NCI-H2196 treated with DMSO at 0.1 percent for 48 hours (cell line): ENCODE measurements at regions not wholly inside any gene's neighbourhood (a gene's known extent, or its start where the extent isn't known, plus 50 kb on each side); places are given as distances from the start of the nearest gene placed in this dataset.

Experiments used
- DNase-seq: peaks from one replicate; lab custom pipeline; 2025; ENCODE audit not compliant: unreplicated experiment; lab: John Stamatoyannopoulos, UW

- no peak for DNase-seq
These were observed 574.4 kb downstream of the TNS3 start for GRCh38 chr7:47007471-47007870.

GRCh38 chr7:47000561-47000960, 581.4 kb downstream of the TNS3 start:
- DNase-seq: no peak

DNA sequence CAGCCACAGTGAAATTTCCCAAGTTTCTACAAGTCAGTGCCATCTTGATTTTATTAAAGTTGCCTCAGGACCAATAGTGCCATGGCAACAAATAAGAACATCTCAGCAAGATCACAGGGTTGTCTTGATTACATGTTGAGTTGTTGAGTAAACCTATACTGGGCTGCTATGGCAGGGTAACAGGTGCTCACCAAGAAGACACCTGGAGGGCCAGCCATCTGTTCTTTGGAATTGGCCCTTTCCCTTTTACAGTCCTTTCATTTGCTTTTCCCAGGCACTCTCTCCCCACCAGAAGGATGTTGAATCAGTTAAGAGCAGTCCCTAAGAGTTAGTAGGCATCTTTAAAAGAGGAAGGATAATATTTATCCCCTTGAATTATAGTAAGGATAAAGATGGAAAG, 582.0 kb downstream of the TNS3 start:
- no peak for DNase-seq

GRCh38 chr7:46996972-46997371, 584.9 kb downstream of the TNS3 start:
- DNase-seq: no peak

- no peak for DNase-seq
These were observed 588.5 kb downstream of the TNS3 start for GRCh38 chr7:46993396-46993795.

GRCh38 chr7:46990761-46991160, 591.1 kb downstream of the TNS3 start:
- DNase-seq: no peak

- DNase-seq: no peak
These were observed 592.7 kb downstream of the TNS3 start for GRCh38 chr7:46989247-46989646.

DNA sequence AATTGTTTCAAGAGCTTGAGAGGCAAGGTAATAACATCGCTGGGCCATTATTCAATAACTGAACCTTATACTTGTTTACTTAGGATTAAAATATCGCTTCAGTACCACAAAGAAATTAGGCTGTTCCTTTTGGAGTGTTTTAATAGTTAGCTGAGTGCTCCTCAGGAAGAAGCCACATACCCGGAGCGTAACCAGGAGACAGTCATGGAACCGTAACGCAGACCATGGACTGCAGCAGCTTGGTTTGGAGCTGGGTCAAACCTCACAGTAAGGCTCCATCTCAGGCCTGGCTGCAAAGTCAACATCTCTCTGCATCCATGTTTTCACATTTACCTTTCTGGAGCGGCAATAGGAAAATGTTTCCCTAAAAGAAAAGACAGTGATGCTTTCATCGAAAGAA, 599.0 kb downstream of the TNS3 start:
- no peak for DNase-seq

GRCh38 chr7:46979439-46979838, 602.5 kb downstream of the TNS3 start:
- no peak for DNase-seq

- no peak for DNase-seq
These were observed 606.4 kb downstream of the TNS3 start for GRCh38 chr7:46975493-46975892.

GRCh38 chr7:46972205-46972604, 609.7 kb downstream of the TNS3 start:
- DNase-seq: no peak

DNA sequence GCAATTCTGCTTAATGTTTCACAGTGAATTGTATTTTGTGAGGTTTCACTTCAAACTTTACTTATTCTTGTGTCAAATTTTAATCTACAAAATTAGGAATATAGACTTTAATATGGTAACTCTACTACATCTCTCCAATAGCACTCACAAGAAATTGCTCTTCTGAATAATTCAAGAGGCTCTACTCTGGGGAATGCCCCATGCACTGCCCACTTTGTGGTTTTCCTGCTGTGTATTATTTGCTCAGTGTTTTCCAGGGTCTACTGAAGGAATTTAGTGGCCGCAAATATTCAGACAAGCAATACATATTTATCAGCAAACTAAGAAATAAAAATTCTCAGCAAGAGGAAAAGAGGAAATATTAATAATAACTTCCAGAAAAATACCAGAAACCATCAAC, 611.4 kb downstream of the TNS3 start:
- no peak for DNase-seq

DNA sequence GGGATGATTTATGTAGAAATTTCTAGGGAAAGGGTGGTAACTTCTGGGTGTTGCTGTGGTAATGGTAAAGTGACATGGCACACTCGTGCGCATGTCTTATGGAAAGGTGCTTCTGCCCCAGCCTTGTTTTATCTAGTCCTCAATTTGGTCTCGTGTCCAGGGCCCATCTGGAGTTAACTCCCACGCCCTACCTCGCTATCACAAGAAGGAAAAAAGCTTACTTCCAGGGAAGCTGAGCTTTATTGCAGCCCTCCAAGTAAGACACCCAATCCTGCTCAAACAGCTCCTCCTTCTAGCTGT, 611.8 kb downstream of the TNS3 start:
- no peak for DNase-seq

- no peak for DNase-seq
These were observed 612.4 kb downstream of the TNS3 start for GRCh38 chr7:46969303-46970130.

DNA sequence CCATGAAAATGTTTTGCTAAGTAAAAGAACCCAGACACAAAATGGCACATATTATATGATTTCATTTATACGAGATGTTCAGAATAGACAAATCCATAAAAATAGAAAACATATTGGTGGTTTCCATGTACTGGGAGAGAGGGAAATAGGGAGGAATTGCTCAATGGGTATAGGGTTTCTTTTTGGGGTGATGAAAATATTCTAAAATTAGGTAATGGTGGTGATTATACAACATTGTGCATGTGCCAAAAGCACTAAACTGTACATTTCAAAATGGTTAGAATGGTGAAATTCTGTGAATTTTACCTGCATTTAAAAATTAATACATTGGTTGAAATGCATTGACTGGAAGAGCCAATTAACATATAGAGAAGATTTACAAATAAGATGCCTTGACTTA, 613.9 kb downstream of the TNS3 start:
- DNase-seq: no peak

DNA sequence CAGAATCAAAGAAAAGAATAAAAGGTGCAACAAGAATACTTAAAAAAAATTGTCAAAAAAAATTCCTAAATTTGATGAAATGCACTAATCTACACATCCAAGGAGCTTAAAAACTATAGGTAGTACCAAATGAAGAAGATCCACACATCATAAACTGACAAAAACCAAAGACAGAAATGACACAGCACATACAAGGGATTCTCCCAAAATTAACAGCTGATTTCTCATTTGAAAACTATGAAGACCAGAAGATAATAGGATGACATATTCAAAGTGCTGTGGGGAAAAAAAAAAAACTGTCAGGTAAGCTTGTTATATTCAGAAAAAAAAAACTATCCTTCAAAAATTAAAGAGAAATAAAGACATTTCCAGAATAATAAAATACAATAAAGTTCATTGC, 618.2 kb downstream of the TNS3 start:
- no peak for DNase-seq

DNA sequence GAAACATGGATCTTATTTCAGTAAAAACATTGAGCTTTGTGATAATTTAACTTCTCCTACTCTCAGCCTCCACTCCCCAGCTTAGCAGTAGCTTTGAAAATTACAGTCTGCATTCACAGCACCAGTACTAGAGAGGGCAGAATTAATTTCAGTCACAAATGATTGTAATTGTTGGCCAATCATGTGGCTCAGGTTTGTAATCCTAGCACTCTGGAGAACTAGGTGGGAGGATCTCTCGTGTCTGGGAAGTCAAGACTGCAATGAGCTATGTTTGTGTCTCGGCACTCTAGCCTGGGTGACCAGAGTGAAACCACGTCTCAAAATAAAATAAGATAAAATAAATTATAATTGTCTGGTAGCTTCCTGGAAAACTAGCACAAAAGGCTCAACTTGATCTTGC, 620.9 kb downstream of the TNS3 start:
- DNase-seq: no peak

- no peak for DNase-seq
These were observed 624.7 kb downstream of the TNS3 start for GRCh38 chr7:46957195-46957594.

GRCh38 chr7:46955531-46955930, 626.4 kb downstream of the TNS3 start:
- DNase-seq: no peak

- DNase-seq: no peak
These were observed 627.7 kb downstream of the TNS3 start for GRCh38 chr7:46954181-46954580.

- no peak for DNase-seq
These were observed 628.9 kb downstream of the TNS3 start for GRCh38 chr7:46953008-46953407.

DNA sequence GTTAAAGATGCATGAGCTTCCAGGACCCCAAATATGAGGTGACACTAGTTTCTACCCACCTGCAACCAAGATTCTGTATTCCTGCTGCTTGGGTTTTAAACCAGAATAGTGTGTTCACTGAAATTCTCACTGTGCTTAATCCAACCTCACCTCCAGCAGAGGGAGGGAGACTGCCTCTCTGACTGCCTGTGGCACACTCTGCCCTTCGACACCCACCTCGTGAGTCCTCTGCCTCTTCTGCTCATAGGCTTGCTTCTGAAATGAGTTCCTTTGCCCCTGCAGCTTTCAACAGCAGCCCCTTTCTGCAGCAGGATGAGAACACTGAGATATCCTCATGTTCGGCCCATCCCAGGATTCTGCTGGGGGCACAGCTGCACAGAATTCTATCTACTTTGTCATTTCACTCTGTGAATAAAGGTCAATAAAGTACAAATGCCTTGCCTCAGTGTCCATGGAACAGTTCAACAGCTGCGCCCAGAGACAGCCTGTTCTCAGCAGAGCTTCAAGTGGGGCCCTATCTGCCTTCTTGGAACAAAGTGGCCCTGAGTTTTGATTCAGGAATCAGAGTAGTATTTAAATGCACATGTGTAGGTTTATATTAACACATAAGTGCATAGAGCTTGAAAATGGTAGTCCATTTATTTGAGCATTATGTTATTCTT, 632.5 kb downstream of the TNS3 start:
- DNase-seq: no peak

- no peak for DNase-seq
These were observed 633.2 kb downstream of the TNS3 start for GRCh38 chr7:46948716-46949115.
